ENCODE measurements at regions not wholly inside any gene's neighbourhood (a gene's known extent, or its start where the extent isn't known, plus 50 kb on each side); places are given as distances from the start of the nearest gene placed in this dataset.

DNA sequence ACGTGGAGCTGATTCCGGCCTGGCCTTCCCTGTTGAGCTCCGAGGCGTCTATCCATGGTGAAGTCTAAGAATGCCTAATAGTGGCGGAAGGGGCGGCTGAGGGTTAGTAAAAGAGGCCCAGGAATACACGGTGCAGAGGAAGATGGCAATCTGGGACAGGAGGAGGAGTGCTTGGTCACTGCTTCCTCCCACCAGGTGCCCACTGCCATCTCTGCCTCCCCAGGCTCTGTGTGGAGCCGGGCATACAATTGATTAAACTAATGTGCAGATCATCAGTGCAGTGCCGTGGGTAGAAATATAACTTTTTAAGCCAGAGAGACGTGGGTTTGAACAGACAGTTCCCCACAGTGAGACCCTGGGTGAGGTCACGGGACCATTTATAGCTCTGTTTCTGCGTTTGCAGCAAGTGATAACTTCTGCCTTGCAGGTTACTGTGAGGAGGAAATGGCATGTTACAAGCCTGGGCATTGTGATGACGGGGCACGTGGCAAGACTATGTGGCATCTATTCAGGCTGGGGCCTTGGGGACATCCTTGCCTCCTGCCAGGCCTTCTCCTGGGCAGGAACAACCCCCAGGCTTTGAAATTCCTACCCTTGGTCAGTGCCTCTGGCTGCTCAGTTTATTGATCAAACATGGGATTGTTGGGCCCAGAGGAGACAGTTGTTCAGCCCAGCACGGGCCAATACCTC, 204.9 kb downstream of the ASB1 start:
- no peaks in the 10 kb centered on the region for H4K20me1 ChIP-seq (ENCODE audit: insufficient read depth)
- H3K36me3 ChIP-seq (ENCODE audit: low read depth): no peaks in the 10 kb centered on the region
- no peak overlapping the region for H3K4me2 ChIP-seq (ENCODE audit: unreplicated experiment)
- no peaks in the 10 kb centered on the region for H3K9me2 ChIP-seq (ENCODE audit: insufficient read depth)
- DNase-seq: no peak
- no peaks in the 10 kb centered on the region; the same call in 1 of the 2 replicates for H3K27me3 ChIP-seq (replicated peaks; ENCODE audit: insufficient read depth)
- H3K9me3 ChIP-seq (ENCODE audit: low read depth): no peaks in the 10 kb centered on the region
- in situ Hi-C loops (cut with MboI): no loop called here
- no peaks in the 10 kb centered on the region for H3K79me2 ChIP-seq (ENCODE audit: insufficient read depth)
- H2AFZ ChIP-seq: no peak overlapping the region
- no peak overlapping the region for H3K9ac ChIP-seq
- WGBS, 2 experiments (ENCODE audit: low coverage in 1 of 2, low lambda C conversion rate in 2 of 2, missing lambda C conversion rate in 2 of 2): 65 to 73% methylated on average over 15 of the region's 15 CpGs
- TF ChIP-seq EZH2 (IDR thresholded peaks at IDR 0.05; ENCODE audit: insufficient read depth, poor library complexity, severe bottlenecking): no peak
- TF ChIP-seq EZH2phosphoT487 (IDR thresholded peaks at IDR 0.05; ENCODE audit: insufficient read depth, low read depth): no peak
- peaks cover 6% of the 10 kb centered on the region for H3K4me1 ChIP-seq (ENCODE audit: insufficient read depth)
- peaks cover 7% of the 10 kb centered on the region for H3F3A ChIP-seq (ENCODE audit: insufficient read depth)
- H3K4me3 ChIP-seq: no peak overlapping the region
- no peak overlapping the region for H3K27ac ChIP-seq

DNA sequence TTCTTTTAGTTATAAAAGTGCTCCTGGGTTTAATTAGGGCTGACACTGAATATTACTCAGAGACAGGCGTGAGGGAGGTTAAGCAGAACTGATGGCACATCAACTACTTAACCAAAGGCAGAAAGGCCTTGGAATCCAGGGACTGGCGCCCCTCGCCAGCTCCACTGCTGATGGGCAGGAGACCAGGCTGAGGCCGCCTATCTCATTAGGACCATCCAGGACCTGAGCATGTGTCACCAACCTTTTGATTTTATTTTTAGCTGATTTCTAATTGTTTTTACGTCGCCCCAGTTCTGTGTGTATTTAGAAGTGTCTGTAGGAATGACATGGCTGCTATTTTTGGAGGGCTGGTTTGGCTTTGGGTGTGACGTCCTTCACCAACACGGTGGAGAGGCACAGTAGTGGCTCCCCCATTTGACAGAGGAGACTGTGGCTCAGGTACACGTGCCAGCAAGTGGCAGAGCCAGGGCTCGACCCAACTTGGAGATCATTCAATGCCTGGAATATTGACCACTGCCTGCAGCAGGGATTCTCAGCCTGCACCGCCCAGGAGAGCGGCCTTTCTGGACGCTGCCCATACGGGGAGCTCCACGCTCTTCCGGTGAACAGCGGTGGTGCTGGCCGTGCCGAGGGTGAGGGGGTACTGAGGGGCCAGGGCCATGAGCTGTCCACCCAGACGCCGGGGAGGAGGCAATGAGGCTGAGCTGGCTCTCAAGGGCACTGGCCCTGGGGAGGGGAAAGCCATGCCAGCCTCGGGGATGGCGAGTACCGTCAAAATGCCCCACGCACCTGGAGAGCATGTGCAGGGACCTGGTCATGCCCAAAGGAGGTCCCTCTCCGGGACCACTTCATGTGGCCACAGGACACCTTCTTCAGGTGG, 205.7 kb downstream of the ASB1 start:
- Histone ChIP-seq H3K9ac (no peak overlapping the region), H4K20me1 (ENCODE audit: insufficient read depth) (no peaks in the 10 kb centered on the region), H3K9me2 (ENCODE audit: insufficient read depth) (no peaks in the 10 kb centered on the region), H3K27ac (no peak overlapping the region), H3K79me2 (ENCODE audit: insufficient read depth) (no peaks in the 10 kb centered on the region), H3K4me3 (no peak overlapping the region), H3F3A (ENCODE audit: insufficient read depth) (peaks cover 7% of the 10 kb centered on the region), H3K9me3 (ENCODE audit: low read depth) (no peaks in the 10 kb centered on the region), H2AFZ (no peak overlapping the region), H3K4me2 (ENCODE audit: unreplicated experiment) (no peak overlapping the region), H3K27me3 (replicated peaks; ENCODE audit: insufficient read depth) (no peaks in the 10 kb centered on the region; the same call in 1 of the 2 replicates), H3K36me3 (ENCODE audit: low read depth) (no peaks in the 10 kb centered on the region), H3K4me1 (ENCODE audit: insufficient read depth) (peaks cover 9% of the 10 kb centered on the region)
- in situ Hi-C loops (cut with MboI): no loop called here
- 68 to 71% methylated on average over 26 of the region's 26 CpGs for WGBS, 2 experiments (ENCODE audit: low coverage in 1 of 2, low lambda C conversion rate in 2 of 2, missing lambda C conversion rate in 2 of 2)
- TF ChIP-seq EZH2phosphoT487 (IDR thresholded peaks at IDR 0.05; ENCODE audit: insufficient read depth, low read depth) (no peak), EZH2 (IDR thresholded peaks at IDR 0.05; ENCODE audit: insufficient read depth, poor library complexity, severe bottlenecking) (no peak)
- no peak for DNase-seq

GRCh38 chr2:238633426-238634328, 206.9 kb downstream of the ASB1 start:
- H3K79me2 ChIP-seq (ENCODE audit: insufficient read depth): no peaks in the 10 kb centered on the region
- no peak overlapping the region for H3K4me3 ChIP-seq
- in situ Hi-C loops (cut with MboI): no loop called here
- H3K9ac ChIP-seq: no peak overlapping the region
- H3K4me2 ChIP-seq (ENCODE audit: unreplicated experiment): no peak overlapping the region
- H3K27ac ChIP-seq: no peak overlapping the region
- H4K20me1 ChIP-seq (ENCODE audit: insufficient read depth): no peaks in the 10 kb centered on the region
- no peak for DNase-seq
- no peaks in the 10 kb centered on the region; the same call in 1 of the 2 replicates for H3K27me3 ChIP-seq (replicated peaks; ENCODE audit: insufficient read depth)
- H3K9me3 ChIP-seq (ENCODE audit: low read depth): no peaks in the 10 kb centered on the region
- TF ChIP-seq EZH2 (IDR thresholded peaks at IDR 0.05; ENCODE audit: insufficient read depth, poor library complexity, severe bottlenecking): no peak
- no peak for TF ChIP-seq EZH2phosphoT487 (IDR thresholded peaks at IDR 0.05; ENCODE audit: insufficient read depth, low read depth)
- H2AFZ ChIP-seq: no peak overlapping the region
- H3K9me2 ChIP-seq (ENCODE audit: insufficient read depth): no peaks in the 10 kb centered on the region
- H3F3A ChIP-seq (ENCODE audit: insufficient read depth): peaks cover 7% of the 10 kb centered on the region
- whole genome bisulfite sequencing, 2 experiments (ENCODE audit: low coverage in 1 of 2, low lambda C conversion rate in 2 of 2, missing lambda C conversion rate in 2 of 2): 94 to 95% methylated on average over 34 to 41 of the region's 41 CpGs
- H3K36me3 ChIP-seq (ENCODE audit: low read depth): no peaks in the 10 kb centered on the region
- H3K4me1 ChIP-seq (ENCODE audit: insufficient read depth): peaks cover 9% of the 10 kb centered on the region

Data from GM23248 (cell line).